ENCODE measurements at regions not wholly inside any gene's neighbourhood (a gene's known extent, or its start where the extent isn't known, plus 50 kb on each side); places are given as distances from the start of the nearest gene placed in this dataset.

DNA sequence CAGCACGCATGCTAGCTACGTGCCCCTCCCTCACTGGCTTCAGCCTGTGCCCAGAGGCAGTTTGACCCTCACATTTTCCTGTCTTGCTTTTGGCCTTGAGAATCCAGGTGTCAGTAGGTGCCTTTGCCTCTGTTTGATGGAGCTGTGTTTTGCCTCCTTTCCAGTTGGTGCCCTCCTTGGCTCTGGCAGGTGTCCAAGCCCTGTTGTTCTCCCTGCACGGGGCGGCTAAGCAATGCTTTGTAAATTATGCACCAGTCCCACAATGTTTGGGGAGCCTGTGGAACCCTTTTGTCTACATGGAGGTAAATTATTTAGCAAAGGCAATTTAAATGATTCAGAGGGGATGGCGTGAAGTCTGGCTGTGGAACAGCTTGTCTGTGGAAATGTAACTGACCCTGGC, 202.9 kb upstream of the BOD1L1 start:
- Mint-ChIP-seq H3K27ac (ENCODE audit: unreplicated experiment) (no peak overlapping the region), H3K9me3 (ENCODE audit: unreplicated experiment) (no peaks in the 10 kb centered on the region), H3K36me3 (ENCODE audit: low read depth, unreplicated experiment) (no peaks in the 10 kb centered on the region), H3K27me3 (ENCODE audit: unreplicated experiment) (no peaks in the 10 kb centered on the region), H3K4me3 (ENCODE audit: unreplicated experiment) (no peak overlapping the region), H3K4me1 (ENCODE audit: unreplicated experiment) (peaks cover 4% of the 10 kb centered on the region)
- DNase-seq (ENCODE audit: low spot score), result no peak
- TF ChIP-seq, protein P1, sequence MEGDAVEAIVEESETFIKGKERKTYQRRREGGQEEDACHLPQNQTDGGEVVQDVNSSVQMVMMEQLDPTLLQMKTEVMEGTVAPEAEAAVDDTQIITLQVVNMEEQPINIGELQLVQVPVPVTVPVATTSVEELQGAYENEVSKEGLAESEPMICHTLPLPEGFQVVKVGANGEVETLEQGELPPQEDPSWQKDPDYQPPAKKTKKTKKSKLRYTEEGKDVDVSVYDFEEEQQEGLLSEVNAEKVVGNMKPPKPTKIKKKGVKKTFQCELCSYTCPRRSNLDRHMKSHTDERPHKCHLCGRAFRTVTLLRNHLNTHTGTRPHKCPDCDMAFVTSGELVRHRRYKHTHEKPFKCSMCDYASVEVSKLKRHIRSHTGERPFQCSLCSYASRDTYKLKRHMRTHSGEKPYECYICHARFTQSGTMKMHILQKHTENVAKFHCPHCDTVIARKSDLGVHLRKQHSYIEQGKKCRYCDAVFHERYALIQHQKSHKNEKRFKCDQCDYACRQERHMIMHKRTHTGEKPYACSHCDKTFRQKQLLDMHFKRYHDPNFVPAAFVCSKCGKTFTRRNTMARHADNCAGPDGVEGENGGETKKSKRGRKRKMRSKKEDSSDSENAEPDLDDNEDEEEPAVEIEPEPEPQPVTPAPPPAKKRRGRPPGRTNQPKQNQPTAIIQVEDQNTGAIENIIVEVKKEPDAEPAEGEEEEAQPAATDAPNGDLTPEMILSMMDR (IDR thresholded peaks at IDR 0.05; ENCODE audit: unreplicated experiment), result no peak

GRCh38 chr4:13833171-13833804, 205.8 kb upstream of the BOD1L1 start:
- Mint-ChIP-seq H3K36me3 (ENCODE audit: low read depth, unreplicated experiment) (no peaks in the 10 kb centered on the region), H3K4me3 (ENCODE audit: unreplicated experiment) (no peak overlapping the region), H3K4me1 (ENCODE audit: unreplicated experiment) (peaks cover 4% of the 10 kb centered on the region), H3K27me3 (ENCODE audit: unreplicated experiment) (no peaks in the 10 kb centered on the region), H3K9me3 (ENCODE audit: unreplicated experiment) (no peaks in the 10 kb centered on the region), H3K27ac (ENCODE audit: unreplicated experiment) (no peak overlapping the region)
- TF ChIP-seq, protein P1 (IDR thresholded peaks at IDR 0.05; ENCODE audit: unreplicated experiment), result no peak
- no peak for DNase-seq (ENCODE audit: low spot score)

GRCh38 chr4:13836946-13837912, 209.7 kb upstream of the BOD1L1 start:
- Mint-ChIP-seq H3K27ac (ENCODE audit: unreplicated experiment) (no peak overlapping the region), H3K36me3 (ENCODE audit: low read depth, unreplicated experiment) (no peaks in the 10 kb centered on the region), H3K4me3 (ENCODE audit: unreplicated experiment) (no peak overlapping the region), H3K4me1 (ENCODE audit: unreplicated experiment) (no peaks in the 10 kb centered on the region), H3K27me3 (ENCODE audit: unreplicated experiment) (no peaks in the 10 kb centered on the region), H3K9me3 (ENCODE audit: unreplicated experiment) (no peaks in the 10 kb centered on the region)
- DNase-seq (ENCODE audit: low spot score), result no peak
- TF ChIP-seq, protein P1 (IDR thresholded peaks at IDR 0.05; ENCODE audit: unreplicated experiment), result no peak

DNA sequence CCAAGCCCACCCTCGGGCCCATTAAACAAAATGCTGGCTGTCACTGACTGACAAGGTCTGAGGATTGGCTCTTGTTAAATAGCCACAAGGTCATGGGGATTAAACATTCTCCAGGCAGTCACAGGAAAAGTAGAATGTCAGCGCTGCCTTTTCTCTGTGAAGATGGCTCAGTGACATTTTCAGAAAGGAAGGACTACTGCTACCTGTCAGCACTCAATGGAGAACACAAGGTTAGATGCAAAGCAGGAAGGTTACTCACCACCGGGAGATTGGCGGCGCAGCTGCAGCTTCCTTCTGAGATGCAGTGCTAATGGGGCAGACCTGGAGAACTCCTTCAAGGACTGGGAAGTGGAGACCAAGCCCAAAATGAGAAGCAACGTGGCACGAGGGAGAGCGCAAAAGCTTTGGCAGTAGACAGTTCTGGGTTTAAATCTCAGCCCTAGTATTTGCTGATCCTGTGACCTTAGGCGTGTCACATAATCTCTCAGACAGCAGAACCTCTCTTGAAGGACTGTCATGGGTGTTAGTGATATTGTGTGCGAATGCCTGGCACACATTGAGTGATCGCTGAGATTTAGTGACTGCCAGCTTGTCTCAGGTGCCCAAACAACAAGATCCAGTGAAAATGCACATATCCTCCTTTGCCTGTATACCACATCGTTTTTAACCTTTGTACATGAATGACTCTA, 213.1 kb upstream of the BOD1L1 start:
- Mint-ChIP-seq H3K27ac (ENCODE audit: unreplicated experiment) (no peak overlapping the region), H3K9me3 (ENCODE audit: unreplicated experiment) (peaks cover 4% of the 10 kb centered on the region), H3K4me1 (ENCODE audit: unreplicated experiment) (peaks cover 3% of the 10 kb centered on the region), H3K27me3 (ENCODE audit: unreplicated experiment) (no peaks in the 10 kb centered on the region), H3K4me3 (ENCODE audit: unreplicated experiment) (no peak overlapping the region), H3K36me3 (ENCODE audit: low read depth, unreplicated experiment) (no peaks in the 10 kb centered on the region)
- no peak for DNase-seq (ENCODE audit: low spot score)
- TF ChIP-seq, protein P1 (IDR thresholded peaks at IDR 0.05; ENCODE audit: unreplicated experiment), result no peak
